ENCODE measurements at regions not wholly inside any gene's neighbourhood (a gene's known extent, or its start where the extent isn't known, plus 50 kb on each side); places are given as distances from the start of the nearest gene placed in this dataset.

- TF ChIP-seq POLR2AphosphoS5 (IDR thresholded peaks at IDR 0.05): no peak
- TF ChIP-seq CTCF (IDR thresholded peaks at IDR 0.05): no peak
- TF ChIP-seq POLR2A (IDR thresholded peaks at IDR 0.05): no peak
- TF ChIP-seq EP300 (IDR thresholded peaks at IDR 0.05): no peak
Measured at GRCh38 chr4:134551348-134551747, 349.8 kb upstream of the PABPC4L start.

All from suprapubic skin (tissue), 4 donors.